LNCaP clone FGC (cell line): ENCODE measurements at regions not wholly inside any gene's neighbourhood (a gene's known extent, or its start where the extent isn't known, plus 50 kb on each side); places are given as distances from the start of the nearest gene placed in this dataset.

Experiments
- DNase-seq: peaks from one replicate; pipeline ENCODE4 v3.0.0-alpha.2; 2011; ENCODE audit warnings: low read depth
- H3K4me3 ChIP-seq: 2 replicates; pipeline ENCODE4 v1.5.1; 2011; ENCODE audit warnings: mild to moderate bottlenecking, low read depth, low read length, control low read depth
- TF ChIP-seq, protein P1 (sequence below): IDR thresholded peaks from 2 replicates; pipeline ENCODE4 v1.5.1; 2012; ENCODE audit warnings: mild to moderate bottlenecking; ENCODE audit not compliant: control insufficient read depth, insufficient read depth; ENCODE audit errors: extremely low read depth

GRCh38 chr1:79197421-79197820 is 190.9 kb upstream of the ADGRL4 start:
- no peak overlapping the region for H3K4me3 ChIP-seq
- no peak for DNase-seq
- TF ChIP-seq, protein P1, sequence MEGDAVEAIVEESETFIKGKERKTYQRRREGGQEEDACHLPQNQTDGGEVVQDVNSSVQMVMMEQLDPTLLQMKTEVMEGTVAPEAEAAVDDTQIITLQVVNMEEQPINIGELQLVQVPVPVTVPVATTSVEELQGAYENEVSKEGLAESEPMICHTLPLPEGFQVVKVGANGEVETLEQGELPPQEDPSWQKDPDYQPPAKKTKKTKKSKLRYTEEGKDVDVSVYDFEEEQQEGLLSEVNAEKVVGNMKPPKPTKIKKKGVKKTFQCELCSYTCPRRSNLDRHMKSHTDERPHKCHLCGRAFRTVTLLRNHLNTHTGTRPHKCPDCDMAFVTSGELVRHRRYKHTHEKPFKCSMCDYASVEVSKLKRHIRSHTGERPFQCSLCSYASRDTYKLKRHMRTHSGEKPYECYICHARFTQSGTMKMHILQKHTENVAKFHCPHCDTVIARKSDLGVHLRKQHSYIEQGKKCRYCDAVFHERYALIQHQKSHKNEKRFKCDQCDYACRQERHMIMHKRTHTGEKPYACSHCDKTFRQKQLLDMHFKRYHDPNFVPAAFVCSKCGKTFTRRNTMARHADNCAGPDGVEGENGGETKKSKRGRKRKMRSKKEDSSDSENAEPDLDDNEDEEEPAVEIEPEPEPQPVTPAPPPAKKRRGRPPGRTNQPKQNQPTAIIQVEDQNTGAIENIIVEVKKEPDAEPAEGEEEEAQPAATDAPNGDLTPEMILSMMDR = peak; percentile 68

DNA sequence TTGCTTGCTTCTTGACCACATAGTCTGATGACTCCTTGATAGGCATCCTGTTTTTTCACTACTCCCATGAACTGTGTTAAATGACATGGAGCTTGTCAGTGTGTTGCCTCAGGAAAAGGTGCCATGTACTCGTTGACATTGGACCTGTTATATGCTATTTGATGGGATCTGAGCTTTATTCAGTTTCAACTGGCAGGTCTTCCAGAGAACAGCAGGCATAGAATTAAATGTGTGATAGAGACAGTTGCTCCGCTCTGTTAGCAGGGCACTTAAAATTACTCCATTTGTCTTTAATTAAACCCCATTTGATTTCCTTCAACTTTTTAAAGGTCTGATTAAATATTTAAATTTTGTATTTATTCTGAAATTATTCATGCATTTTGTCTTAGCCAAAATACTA is 189.7 kb upstream of the ADGRL4 start:
- H3K4me3 ChIP-seq = no peak overlapping the region
- no peak for DNase-seq
- TF ChIP-seq, protein P1 = no peak

DNA sequence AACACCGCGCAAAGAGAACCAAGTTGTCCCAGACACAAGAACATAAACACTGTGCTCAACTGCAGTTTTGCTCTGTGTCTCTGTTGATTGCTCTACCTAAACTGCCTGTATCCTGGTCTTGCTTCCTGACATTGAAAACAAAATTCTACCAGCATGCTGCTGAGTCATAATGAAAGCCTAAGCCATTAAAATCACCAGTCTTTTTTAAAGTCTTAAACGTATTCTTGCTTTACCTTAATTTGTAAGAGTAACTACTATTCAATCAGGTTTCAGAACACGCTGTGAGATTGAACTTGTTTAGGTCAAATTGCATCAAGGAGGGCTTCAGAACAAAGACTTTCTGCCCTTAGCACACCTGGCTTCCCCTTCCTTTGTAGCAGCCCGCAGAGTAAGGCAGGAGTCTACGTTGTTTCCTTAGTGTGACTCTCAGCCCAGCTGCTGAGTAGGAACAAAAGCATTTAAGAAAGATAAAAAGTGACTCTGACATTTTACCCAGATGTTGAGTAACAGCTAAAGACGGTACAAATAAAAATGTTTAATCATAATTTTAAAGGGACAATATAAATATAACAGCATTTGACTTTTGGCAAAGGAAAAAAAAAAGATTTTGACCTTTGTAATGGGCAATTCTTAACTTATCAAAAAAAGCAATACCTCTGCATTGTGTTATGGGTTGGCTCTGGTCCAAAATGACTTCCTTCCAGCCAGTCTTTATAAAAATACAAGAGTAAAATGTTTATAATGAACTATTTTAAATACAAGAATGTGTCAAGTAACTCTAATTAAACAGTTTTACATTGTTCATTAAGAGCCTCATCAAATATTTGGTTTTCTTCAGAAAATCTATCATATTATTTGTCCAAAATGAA is 186.9 kb upstream of the ADGRL4 start:
- no peak for DNase-seq
- TF ChIP-seq, protein P1 = no peak
- no peak overlapping the region for H3K4me3 ChIP-seq

DNA sequence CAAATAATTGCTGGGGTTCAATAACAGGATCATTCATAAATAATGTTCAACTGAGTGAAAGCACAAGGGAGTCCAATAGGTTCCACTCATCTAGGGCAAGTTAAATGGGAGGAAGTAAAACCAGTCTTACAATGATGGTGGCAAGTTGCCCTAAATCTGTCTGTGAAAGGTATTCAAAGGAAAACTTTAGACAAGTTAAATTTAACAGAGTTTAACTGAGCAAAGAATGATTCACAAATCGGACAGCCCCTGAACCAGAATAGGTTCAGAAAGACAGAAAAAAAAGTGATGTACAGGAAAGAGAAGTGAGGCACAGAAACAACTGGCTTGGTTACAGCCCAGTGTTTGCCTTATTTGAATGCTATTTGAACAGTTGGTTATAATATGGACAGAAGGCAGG is 183.5 kb upstream of the ADGRL4 start:
- DNase-seq = peak; percentile 67
- TF ChIP-seq, protein P1 = no peak
- no peak overlapping the region for H3K4me3 ChIP-seq

DNA sequence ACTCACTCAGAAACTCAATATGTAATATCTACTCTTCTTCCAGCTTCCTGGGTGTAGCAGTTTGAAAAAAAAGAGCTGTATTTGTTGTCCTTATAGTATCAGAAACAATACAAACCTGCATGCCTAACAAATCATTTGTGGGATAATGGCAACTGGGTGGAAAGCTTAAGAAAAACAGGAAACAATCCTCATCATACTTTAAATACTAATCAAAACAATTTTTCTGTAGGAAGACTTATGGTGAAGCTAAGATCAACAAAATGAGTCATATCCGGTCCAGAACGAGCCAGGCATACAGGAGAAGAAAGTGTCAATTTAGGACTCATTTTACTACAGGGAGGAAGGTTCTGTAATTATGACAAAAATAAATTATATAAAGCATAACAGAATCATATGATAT is 181.8 kb upstream of the ADGRL4 start:
- no peak overlapping the region for H3K4me3 ChIP-seq
- TF ChIP-seq, protein P1 = no peak
- no peak for DNase-seq

DNA sequence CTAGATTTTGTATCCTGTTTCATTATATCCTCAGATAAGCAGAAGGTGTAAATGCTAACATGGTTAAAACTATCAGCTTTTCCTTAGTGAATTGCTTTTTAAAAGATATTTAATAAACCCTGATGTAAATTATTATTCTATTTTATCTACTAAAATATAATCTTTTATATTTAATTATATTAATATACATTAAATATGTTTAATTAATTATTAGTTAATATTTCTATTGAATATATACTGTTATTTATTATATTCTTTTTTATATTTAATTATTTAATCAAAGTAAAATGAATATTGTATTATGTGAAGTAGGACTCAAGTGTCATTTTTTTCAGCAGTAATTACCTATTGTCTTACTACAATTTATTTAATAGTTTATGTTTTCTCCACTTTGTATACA is 179.7 kb upstream of the ADGRL4 start:
- DNase-seq = no peak
- H3K4me3 ChIP-seq = no peak overlapping the region
- TF ChIP-seq, protein P1 = no peak

- TF ChIP-seq, protein P1 = no peak
- DNase-seq = no peak
- H3K4me3 ChIP-seq = no peak overlapping the region
Observed at GRCh38 chr1:79177844-79178243, 171.3 kb upstream of the ADGRL4 start.
